Stimulated activated CD4-positive, alpha-beta T cell treated with anti-CD3 and anti-CD28 coated beads, TNF-alpha, amount 100 ng/mL, for 4 hours (primary cell): ENCODE measurements at regions not wholly inside any gene's neighbourhood (a gene's known extent, or its start where the extent isn't known, plus 50 kb on each side); places are given as distances from the start of the nearest gene placed in this dataset.

Experiments
- DNase-seq, 3 experiments: peaks; one replicate each; pipeline ENCODE4 v3.0.0-alpha.2; 2020; ENCODE audit warnings: low read depth in 3 of 3

DNA sequence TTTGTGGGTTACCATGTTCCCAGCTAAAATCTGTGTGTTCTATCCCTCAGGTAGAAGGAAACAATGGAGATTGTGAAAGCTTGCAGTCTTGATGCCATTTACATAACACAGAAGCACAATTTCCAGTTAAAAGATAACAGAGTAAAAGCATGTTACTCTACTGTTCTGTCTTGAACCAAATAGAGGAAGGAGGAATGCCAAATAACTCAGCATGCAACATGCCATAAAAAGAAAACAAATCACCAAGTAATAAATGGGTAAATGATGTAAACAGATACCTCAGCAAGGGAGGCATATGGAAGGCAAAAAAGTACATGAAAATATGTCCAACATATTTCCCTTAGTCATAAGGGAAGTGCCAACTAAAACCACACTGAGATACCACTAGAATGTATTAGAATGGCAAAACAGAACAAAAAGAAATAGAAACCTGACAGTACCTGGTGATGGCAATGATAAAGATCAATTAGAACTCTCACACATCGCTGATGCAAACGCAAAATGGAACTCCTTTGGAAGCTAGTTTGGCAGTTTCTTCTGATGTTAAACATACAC, 502.6 kb upstream of the HS3ST1 start:
- no peak for DNase-seq

DNA sequence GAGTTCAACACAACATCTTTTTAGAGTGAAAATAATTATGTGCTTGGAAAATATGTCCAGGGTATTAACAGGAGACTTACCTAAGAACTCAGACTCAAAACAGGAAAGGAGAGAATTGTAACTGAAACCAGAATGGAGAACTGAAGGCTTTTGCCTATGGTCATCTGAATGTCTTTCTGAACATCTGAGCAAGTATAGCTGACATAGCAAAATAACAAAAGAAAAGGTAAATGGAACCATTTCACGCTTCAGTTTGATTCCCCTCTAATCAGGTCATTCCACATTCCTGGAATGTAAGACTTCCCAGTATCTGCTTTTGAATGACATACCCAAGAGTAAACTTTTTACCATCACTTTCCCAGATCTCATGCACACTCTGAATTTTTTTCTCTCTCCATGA, 500.4 kb upstream of the HS3ST1 start:
- no peak for DNase-seq

DNA sequence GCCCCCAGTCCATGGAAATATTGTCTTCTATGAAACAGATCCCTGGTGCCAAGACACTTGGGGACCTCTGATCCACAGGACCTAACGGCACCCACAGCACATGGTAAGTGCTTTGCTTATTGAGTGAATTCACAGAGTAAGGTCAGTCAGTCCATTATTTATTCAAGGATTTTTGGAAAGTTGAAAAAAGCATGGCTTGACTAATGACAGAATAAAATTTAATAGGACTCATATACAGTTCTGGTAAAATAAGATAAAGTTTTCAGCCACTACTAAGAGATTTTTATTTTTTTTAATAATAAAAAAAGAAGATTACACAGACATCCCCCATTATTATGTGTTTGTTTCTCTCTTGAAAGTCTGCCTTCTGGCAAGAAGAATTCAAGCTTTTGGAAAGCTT, 490.6 kb upstream of the HS3ST1 start:
- no peak for DNase-seq

DNA sequence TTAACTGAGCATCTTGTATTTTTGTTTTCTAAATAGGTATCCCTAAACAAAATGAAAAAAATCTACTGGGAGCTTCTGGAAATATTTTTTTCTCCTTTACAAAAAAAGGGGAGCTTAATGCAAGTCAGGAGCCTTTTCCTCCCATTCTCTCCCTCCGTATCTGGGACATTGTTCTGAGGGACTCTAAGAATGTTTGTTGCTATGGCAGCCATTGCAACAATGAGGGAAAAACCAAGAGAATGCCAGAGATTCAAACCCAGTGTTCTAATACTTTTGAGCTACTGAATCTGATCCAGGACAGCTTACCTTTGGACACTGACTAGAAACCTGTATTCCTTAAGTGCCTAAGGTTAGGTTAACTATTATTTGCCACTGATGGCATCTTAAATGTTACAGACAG, 485.7 kb upstream of the HS3ST1 start:
- DNase-seq = no peak

DNA sequence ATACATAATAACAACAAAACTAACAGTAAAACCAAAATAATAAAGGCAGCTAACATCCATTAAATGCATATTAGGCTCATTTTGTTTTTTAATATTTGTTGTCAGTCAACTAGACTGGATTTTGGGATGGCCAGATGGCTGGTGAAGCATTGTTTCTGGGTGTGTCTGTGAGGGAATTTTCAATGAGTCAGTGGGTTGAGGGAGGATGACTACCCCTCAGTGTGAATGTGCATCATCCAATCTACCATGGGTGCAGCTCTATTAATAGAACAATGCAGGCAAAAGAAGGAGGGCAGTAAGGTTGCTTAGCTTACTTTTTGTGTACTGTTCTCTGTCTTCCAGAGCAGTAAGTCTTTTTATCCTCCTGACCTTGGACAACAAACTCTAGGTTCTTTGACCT, 484.2 kb upstream of the HS3ST1 start:
- no peak for DNase-seq

DNA sequence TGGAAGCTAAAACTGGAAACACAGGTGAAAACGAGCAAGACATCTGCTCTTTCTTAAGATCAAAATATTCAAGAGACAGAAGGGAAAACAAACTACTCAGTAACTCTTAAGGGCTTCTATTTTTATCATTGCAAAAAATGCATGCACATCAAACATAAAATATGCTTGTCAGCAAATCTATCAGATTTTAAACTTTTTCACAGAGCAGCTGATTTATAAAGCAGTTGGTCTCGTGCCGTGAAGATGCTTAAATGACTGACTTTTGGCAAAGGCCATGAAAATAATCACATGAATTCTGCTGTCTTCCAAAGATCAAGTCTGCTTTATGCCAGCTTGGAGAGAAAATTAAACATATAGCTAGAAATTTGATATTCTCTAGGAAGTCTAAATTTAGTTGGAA, 482.1 kb upstream of the HS3ST1 start:
- no peak for DNase-seq

- no peak for DNase-seq
These were observed 480.0 kb upstream of the HS3ST1 start for GRCh38 chr4:11908712-11909111.

- no peak for DNase-seq
These were observed 479.5 kb upstream of the HS3ST1 start for GRCh38 chr4:11908205-11908604.

- no peak for DNase-seq
These were observed 476.4 kb upstream of the HS3ST1 start for GRCh38 chr4:11904846-11905739.

DNA sequence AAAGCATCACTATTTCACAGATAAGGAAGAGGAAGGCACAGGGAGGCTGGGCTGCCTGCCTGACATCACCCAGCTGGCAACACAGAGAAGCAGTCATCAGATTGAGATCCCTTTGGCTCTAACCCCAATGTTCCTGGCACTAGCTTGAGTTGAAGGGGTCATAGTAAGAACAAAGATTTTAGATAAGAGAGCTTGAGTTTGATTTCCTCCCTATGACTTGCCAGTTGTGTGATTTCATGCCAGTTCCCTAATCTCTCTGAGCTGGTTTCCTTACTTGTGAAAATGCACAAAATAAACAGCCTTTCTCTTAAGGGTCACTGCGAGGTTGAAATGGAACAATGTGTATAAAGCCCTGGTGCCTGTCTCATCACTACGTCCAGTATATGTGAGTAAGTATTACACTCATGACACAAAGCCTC, 475.4 kb upstream of the HS3ST1 start:
- no peak for DNase-seq

DNA sequence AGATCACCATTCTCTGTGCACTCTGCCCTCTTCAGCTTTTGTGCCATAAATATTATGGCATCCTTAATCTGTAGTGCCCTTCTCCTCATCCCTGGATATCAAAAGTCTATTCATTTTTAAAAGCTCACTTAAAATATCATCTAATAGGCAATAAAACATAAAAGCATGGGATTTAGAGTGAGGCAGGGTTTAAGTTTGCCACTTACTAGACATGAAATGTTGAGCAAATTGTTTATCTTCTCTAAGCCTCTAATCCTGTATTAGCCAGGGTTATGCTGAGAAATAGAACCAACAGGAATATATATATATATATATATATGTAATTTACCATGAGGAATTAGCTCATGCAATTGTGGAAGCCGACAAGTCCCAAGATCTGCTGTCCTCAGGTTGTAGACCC, 472.4 kb upstream of the HS3ST1 start:
- DNase-seq = no peak

DNA sequence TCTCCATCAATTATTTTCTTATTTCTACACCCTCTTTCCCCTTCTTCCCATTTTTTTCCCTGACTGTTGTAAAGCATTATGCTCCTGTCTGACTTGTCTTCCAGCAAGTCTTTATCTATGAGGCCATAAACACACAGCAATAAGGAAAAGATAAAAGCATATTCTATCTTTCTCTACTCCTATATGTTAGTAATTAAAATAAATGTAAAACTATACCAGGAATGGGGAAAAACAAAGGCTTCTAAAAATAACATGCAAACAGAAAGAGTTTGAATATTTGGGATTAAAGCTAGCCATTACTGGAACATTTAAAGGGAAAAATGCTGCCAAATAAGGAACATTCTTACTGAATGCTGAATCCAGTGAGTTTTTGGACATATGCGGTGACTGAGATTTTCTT, 471.7 kb upstream of the HS3ST1 start:
- DNase-seq = no peak

DNA sequence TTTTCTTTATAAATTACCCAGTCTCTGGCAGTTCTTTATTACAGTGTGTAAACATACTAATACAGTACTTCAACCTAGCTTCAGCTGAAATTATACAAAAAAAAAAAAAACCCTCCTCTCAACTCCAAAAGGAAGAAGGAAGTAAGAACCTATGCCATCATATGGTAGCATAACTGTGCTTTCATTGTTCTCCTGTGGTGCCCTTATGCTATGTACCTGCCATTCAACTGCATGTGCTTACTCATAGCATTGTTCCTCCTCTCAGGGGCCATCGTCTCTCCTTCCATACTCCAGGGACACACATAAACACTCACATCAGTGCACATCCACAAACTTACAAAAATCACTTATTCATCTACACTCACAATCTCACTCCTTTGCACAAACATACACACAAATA, 470.1 kb upstream of the HS3ST1 start:
- DNase-seq = no peak

GRCh38 chr4:11895766-11896165, 467.1 kb upstream of the HS3ST1 start:
- no peak for DNase-seq

- DNase-seq = no peak
These were observed 466.3 kb upstream of the HS3ST1 start for GRCh38 chr4:11894977-11895376.

DNA sequence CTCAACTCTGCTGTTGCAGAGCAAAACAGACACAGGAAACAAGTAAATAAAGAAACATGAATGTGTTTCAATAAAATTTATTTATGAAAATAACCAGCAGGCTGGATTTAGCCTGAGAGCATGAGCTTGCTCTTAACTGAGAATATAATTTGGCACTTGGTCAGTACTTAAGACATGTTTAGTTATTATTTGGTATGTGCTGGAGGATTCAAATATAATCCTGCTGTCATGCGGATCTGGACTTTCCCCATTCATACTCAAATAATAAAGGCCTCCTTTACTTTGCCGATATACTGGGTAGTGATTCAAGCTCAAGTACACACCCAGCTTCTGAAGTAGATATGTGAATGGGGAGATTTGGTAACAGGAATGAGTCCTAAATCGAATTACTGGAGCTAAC, 465.5 kb upstream of the HS3ST1 start:
- DNase-seq = no peak

- DNase-seq = no peak
These were observed 460.4 kb upstream of the HS3ST1 start for GRCh38 chr4:11889099-11889498.

DNA sequence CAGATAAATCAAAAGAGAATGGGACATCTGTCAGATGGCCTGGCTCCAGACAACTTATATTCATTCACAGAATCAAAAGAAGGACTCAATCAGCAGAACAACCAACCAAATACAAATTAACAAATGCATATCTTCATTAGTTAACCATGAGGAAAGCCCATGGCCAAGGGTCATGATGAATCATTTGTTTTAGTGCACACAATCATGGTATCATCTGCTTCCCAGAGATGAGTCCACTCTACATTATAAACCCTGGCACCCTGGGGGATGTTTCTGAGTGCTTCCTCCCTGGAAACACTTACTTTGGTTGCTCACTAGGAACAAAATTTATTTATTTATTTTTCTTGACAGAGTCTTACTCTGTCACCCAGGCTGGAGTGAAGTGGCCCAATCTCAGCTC, 453.3 kb upstream of the HS3ST1 start:
- no peak for DNase-seq

DNA sequence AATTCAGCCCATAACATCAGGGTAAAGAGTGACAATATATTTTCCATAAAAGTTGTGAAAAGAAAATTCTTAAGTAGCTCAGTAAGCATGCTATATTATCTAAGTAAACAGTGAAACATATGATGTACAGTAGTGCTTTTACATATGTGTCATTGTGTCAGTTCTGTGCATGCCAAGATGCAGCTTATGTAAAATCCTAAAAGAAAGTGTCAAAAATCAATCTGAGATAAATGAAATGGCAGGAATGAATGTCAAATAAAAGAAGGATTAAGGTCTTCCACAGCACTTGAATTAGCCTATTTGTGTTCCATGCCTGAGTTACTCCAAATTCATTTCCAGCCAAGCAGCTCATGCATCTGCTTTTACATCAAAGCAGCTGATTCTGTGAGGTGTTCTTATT, 452.7 kb upstream of the HS3ST1 start:
- no peak for DNase-seq

- no peak for DNase-seq
These were observed 449.5 kb upstream of the HS3ST1 start for GRCh38 chr4:11878241-11878640.

DNA sequence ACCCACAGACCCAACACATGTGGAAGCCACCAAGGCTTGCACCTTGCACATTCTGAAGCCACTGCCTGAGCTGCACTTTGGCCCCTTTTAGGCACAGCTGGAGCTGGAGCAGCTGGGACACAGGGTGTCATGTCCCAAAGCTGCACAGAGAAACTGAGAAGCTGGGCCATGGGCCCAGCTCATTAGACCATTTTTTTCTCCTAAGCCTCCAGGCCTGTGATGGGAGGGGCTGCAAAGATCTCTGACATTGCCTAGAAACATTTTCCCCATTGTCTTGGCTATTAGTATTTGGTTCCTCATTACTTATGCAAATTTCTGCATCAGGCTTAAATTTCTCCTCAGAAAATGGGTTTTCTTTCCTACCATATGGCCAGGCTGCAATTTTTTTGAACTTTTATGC, 447.4 kb upstream of the HS3ST1 start:
- no peak for DNase-seq

- DNase-seq = no peak
These were observed 440.6 kb upstream of the HS3ST1 start for GRCh38 chr4:11869191-11869870.

- DNase-seq = no peak
These were observed 437.7 kb upstream of the HS3ST1 start for GRCh38 chr4:11866391-11866790.
